H9 (cell line): ENCODE measurements at regions not wholly inside any gene's neighbourhood (a gene's known extent, or its start where the extent isn't known, plus 50 kb on each side); places are given as distances from the start of the nearest gene placed in this dataset.

ENCODE experiments used
- DNase-seq: peaks from one replicate; pipeline ENCODE4 v3.0.0-alpha.2; 2017
- H2AFZ ChIP-seq: one replicate; pipeline ENCODE4 v1.6.1; 2013; ENCODE audit warnings: mild to moderate bottlenecking, low read length, control low read depth, moderate library complexity
- H2AK5ac ChIP-seq: 2 replicates; pipeline ENCODE4 v1.6.1; 2013; ENCODE audit warnings: low read length, control low read depth, mixed read lengths; ENCODE audit not compliant: insufficient read length
- H2BK120ac ChIP-seq: one replicate; pipeline ENCODE4 v1.6.1; 2013; ENCODE audit warnings: low read depth, mild to moderate bottlenecking, low read length, control low read depth, inconsistent platforms; ENCODE audit not compliant: poor library complexity, severe bottlenecking
- H2BK12ac ChIP-seq: 2 replicates; pipeline ENCODE4 v1.6.1; 2013; ENCODE audit warnings: low read length, control low read depth, mixed read lengths, low read depth; ENCODE audit not compliant: insufficient read length
- H2BK15ac ChIP-seq: 2 replicates; pipeline ENCODE4 v1.6.1; 2013; ENCODE audit warnings: low read depth, low read length, control low read depth
- H2BK20ac ChIP-seq: one replicate; pipeline ENCODE4 v1.6.1; 2013; ENCODE audit warnings: low read depth, mild to moderate bottlenecking, low read length, control low read depth, inconsistent platforms; ENCODE audit not compliant: poor library complexity, severe bottlenecking
- H2BK5ac ChIP-seq: 2 replicates; pipeline ENCODE4 v1.6.1; 2013; ENCODE audit warnings: low read length, control low read depth, mixed read lengths; ENCODE audit not compliant: insufficient read length
- H3K14ac ChIP-seq: 2 replicates; pipeline ENCODE4 v1.6.1; 2013; ENCODE audit warnings: low read length, control low read depth; ENCODE audit not compliant: insufficient read depth
- H3K18ac ChIP-seq: 2 replicates; pipeline ENCODE4 v1.6.1; 2013; ENCODE audit warnings: low read depth, mild to moderate bottlenecking, mixed read lengths, low read length, control low read depth; ENCODE audit not compliant: insufficient read length
- H3K23ac ChIP-seq: 2 replicates; pipeline ENCODE4 v1.6.1; 2013; ENCODE audit warnings: low read length, control low read depth, mixed read lengths, low read depth; ENCODE audit not compliant: insufficient read length
- H3K23me2 ChIP-seq: 2 replicates; pipeline ENCODE4 v1.6.1; 2013; ENCODE audit warnings: low read depth, mild to moderate bottlenecking, mixed read lengths, low read length, control low read depth; ENCODE audit not compliant: insufficient read length, poor library complexity, severe bottlenecking
- H3K27ac ChIP-seq: 2 replicates; pipeline ENCODE4 v1.5.1; 2013; ENCODE audit warnings: low read length, control low read depth, mixed read lengths, low read depth; ENCODE audit not compliant: insufficient read length
- H3K27me3 ChIP-seq: 2 replicates; pipeline ENCODE4 v1.6.1; 2013; ENCODE audit warnings: low read length, control low read depth, inconsistent platforms; ENCODE audit not compliant: insufficient read depth
- H3K4ac ChIP-seq: 2 replicates; pipeline ENCODE4 v1.6.1; 2013; ENCODE audit warnings: low read depth, mild to moderate bottlenecking, control low read depth, inconsistent platforms, low read length, moderate library complexity
- H3K4me1 ChIP-seq: 2 replicates; pipeline ENCODE4 v1.6.1; 2013; ENCODE audit warnings: low read length, control low read depth, inconsistent platforms; ENCODE audit not compliant: insufficient read depth
- H3K4me2 ChIP-seq: 2 replicates; pipeline ENCODE4 v1.6.1; 2013; ENCODE audit warnings: low read length, control low read depth, mixed read lengths; ENCODE audit not compliant: insufficient read length, insufficient read depth
- H3K56ac ChIP-seq: 2 replicates; pipeline ENCODE4 v1.6.1; 2013; ENCODE audit warnings: low read depth, mild to moderate bottlenecking, mixed read lengths, low read length, control low read depth; ENCODE audit not compliant: insufficient read length
- H3K79me1 ChIP-seq: 2 replicates; pipeline ENCODE4 v1.6.1; 2013; ENCODE audit warnings: low read depth, mild to moderate bottlenecking, moderate library complexity, low read length, control low read depth, inconsistent platforms; ENCODE audit not compliant: insufficient read depth, poor library complexity, severe bottlenecking
- H3K79me2 ChIP-seq: 2 replicates; pipeline ENCODE4 v1.6.1; 2013; ENCODE audit warnings: low read length, control low read depth, inconsistent platforms; ENCODE audit not compliant: insufficient read depth
- H3K9ac ChIP-seq: 2 replicates; pipeline ENCODE4 v1.6.1; 2013; ENCODE audit warnings: low read length, control low read depth, mixed read lengths; ENCODE audit not compliant: insufficient read length; ENCODE audit errors: extremely low read depth
- H3K9me3 ChIP-seq: one replicate; pipeline ENCODE4 v1.6.1; 2013; ENCODE audit warnings: low read depth, low read length, inconsistent platforms; ENCODE audit not compliant: control insufficient read depth
- H3T11ph ChIP-seq: one replicate; pipeline ENCODE4 v1.6.1; 2013; ENCODE audit warnings: mild to moderate bottlenecking, low read length, control low read depth, inconsistent platforms
- H4K20me1 ChIP-seq: one replicate; pipeline ENCODE4 v1.6.1; 2013; ENCODE audit not compliant: control insufficient read depth, insufficient read length, insufficient read depth
- H4K5ac ChIP-seq: 2 replicates; pipeline ENCODE4 v1.6.1; 2013; ENCODE audit warnings: low read depth, mild to moderate bottlenecking, mixed read lengths, low read length, control low read depth; ENCODE audit not compliant: insufficient read length
- H4K8ac ChIP-seq: replicated peaks from 2 replicates; pipeline ENCODE4 v1.6.1; 2013; ENCODE audit warnings: low read length, control low read depth, mixed read lengths, low read depth; ENCODE audit not compliant: insufficient read length
- H4K91ac ChIP-seq: 2 replicates; pipeline ENCODE4 v1.6.1; 2013; ENCODE audit warnings: low read depth, mild to moderate bottlenecking, moderate library complexity, mixed read lengths, low read length, control low read depth; ENCODE audit not compliant: insufficient read length
- H3K27ac Mint-ChIP-seq, 3 experiments: 2 replicates in 2 of 3; 3 replicates in 1 of 3; pipeline ENCODE4 v1.8.0; 2020 to 2021; ENCODE audit warnings: mixed read lengths in 3 of 3, mild to moderate bottlenecking in 1 of 3, moderate library complexity in 1 of 3
- H3K27me3 Mint-ChIP-seq: 2 replicates; pipeline ENCODE4 v1.8.0; 2021; ENCODE audit warnings: low read depth, mild to moderate bottlenecking, moderate library complexity, mixed read lengths
- H3K36me3 Mint-ChIP-seq, 3 experiments: 2 replicates in 2 of 3; 3 replicates in 1 of 3; pipeline ENCODE4 v1.8.0; 2020 to 2021; ENCODE audit warnings: low read depth in 3 of 3, mixed read lengths in 3 of 3; ENCODE audit not compliant: insufficient read depth in 1 of 3
- H3K4me1 Mint-ChIP-seq, 2 experiments: 2 replicates each; pipeline ENCODE4 v1.8.0; 2020; ENCODE audit warnings: mixed read lengths in 2 of 2
- H3K4me3 Mint-ChIP-seq, 2 experiments: 2 replicates in 1 of 2; 3 replicates in 1 of 2; pipeline ENCODE4 v1.8.0; 2020 to 2021; ENCODE audit warnings: mild to moderate bottlenecking in 2 of 2, mixed read lengths in 2 of 2, moderate library complexity in 1 of 2
- H3K9me3 Mint-ChIP-seq, 2 experiments: 2 replicates in 1 of 2; 3 replicates in 1 of 2; pipeline ENCODE4 v1.8.0; 2020; ENCODE audit warnings: mild to moderate bottlenecking in 2 of 2, mixed read lengths in 2 of 2, moderate library complexity in 1 of 2
- CTCF ChIP-seq: fragments of 200-600 bp; sonication (generic); conservative IDR thresholded peaks from 3 replicates; pipeline ENCODE4 v1.8.0; 2021; ENCODE audit warnings: antibody characterized with exemption, mild to moderate bottlenecking
- WGBS: extraction: QIAGEN DNeasy Blood & Tissue Kit; methylation state at CpG from one replicate; pipeline ENCODE4 v1.1.7; 2013; ENCODE audit warnings: missing lambda C conversion rate, low lambda C conversion rate, mixed read lengths; ENCODE audit not compliant: insufficient read length; ENCODE audit errors: extremely low coverage; 5-methylcytosine and 5-hydroxymethylcytosine counted together

DNA sequence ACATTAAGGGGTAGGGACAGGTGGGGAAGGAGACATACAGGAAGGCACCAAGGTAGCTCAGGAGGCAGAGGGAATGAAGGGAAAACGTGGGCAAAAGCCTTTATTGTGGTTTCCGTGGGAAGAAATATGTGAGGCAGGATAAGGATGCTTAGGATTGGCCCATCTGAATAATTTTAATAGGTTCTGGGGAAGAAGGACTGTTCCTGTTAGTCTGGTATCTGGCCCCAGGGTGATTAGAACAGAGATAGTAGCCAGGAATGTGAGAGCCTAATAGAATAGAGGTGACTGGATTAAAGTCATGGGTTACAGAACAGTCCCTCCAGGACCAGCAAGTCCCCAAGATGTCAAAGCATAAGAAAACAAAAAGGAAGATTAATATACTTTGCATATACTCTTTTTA is 545.2 kb upstream of the CAMK1G start:
- Mint-ChIP-seq H3K27me3 (no peaks in the 10 kb centered on the region; the same call in 1 of the 2 replicates), H3K27ac (no peak overlapping the region), H3K4me3 (no peak overlapping the region), H3K4me1 (0 out of 4 replicates have a peak, but pooled peaks cover 0 to 3% of the 10 kb centered on the region in 2 experiments), H3K9me3 (no peaks in the 10 kb centered on the region), H3K36me3 (no peaks in the 10 kb centered on the region)
- Histone ChIP-seq H3K23me2 (no peaks in the 10 kb centered on the region), H3K27me3 (no peaks in the 10 kb centered on the region), H3K56ac (no peak overlapping the region), H3K4me1 (no peaks in the 10 kb centered on the region), H3K23ac (no peak overlapping the region), H3K14ac (no peak overlapping the region), H2BK20ac (no peak overlapping the region), H3K18ac (no peak overlapping the region), H3K4me2 (no peak overlapping the region), H4K8ac (no peak overlapping the region), H2BK120ac (no peak overlapping the region), H3K4ac (no peak overlapping the region), H3K27ac (no peak overlapping the region), H2AK5ac (no peak overlapping the region), H4K91ac (no peak overlapping the region), H2BK12ac (no peak overlapping the region), H3K9me3 (no peaks in the 10 kb centered on the region), H3T11ph (no peak overlapping the region), H4K5ac (no peak overlapping the region), H2BK5ac (no peak overlapping the region), H3K9ac (no peak overlapping the region), H2BK15ac (no peak overlapping the region), H3K79me2 (no peaks in the 10 kb centered on the region), H2AFZ (no peak overlapping the region), H3K79me1 (no peaks in the 10 kb centered on the region), H4K20me1 (no peaks in the 10 kb centered on the region)
- DNase-seq, result no peak
- TF ChIP-seq CTCF, result no peak
- WGBS, result no CpG with 5 or more reads among the region's 2 CpGs
